ENCODE measurements at regions not wholly inside any gene's neighbourhood (a gene's known extent, or its start where the extent isn't known, plus 50 kb on each side); places are given as distances from the start of the nearest gene placed in this dataset.

- dilution Hi-C loops (cut with HindIII; ENCODE audit: low sequenced_read_pairs, unreplicated experiment) (no loop called here), intact Hi-C loops (cut with micrococcal nuclease) (no loop called here)
- no peak overlapping the region for H4K91ac ChIP-seq (ENCODE audit: insufficient read depth, low read depth, low read length)
These were observed 323.9 kb upstream of the FAM241A start for GRCh38 chr4:111821342-111821741.

More at GRCh38 chr4:111821342-111821741, 323.9 kb upstream of the FAM241A start:
- BruUV-seq (replicated peaks), result no TSS peak
- Histone ChIP-seq H2BK120ac (ENCODE audit: low read depth, low read length) (no peak overlapping the region), H3K56ac (ENCODE audit: extremely low read depth, insufficient read depth, low read length) (no peak overlapping the region), H3K27me3 (ENCODE audit: control insufficient read depth, insufficient read depth, low read length) (no peaks in the 10 kb centered on the region), H3K79me1 (ENCODE audit: low read depth in 1 of 2, low read length in 2 of 2) (no peaks in the 10 kb centered on the region), H2AK5ac (ENCODE audit: low read depth, low read length) (no peak overlapping the region), H3K23ac (ENCODE audit: low read depth, low read length) (no peak overlapping the region), H4K8ac (ENCODE audit: low read depth in 2 of 2, low read length in 2 of 2) (no peak overlapping the region), H3K27ac (ENCODE audit: insufficient read depth, low read length) (no peak overlapping the region), H3K4ac (ENCODE audit: low read depth, low read length) (no peak overlapping the region), H2BK15ac (ENCODE audit: low read depth, low read length) (no peak overlapping the region), H2AFZ (replicated peaks; ENCODE audit: low read length, poor library complexity) (no peak overlapping the region), H2BK20ac (ENCODE audit: low read depth, low read length) (no peak overlapping the region), H3K4me3 (ENCODE audit: insufficient read depth, low read depth, low read length) (no peak overlapping the region), H3K9me3 (ENCODE audit: control insufficient read depth, insufficient read depth, low read length) (no peaks in the 10 kb centered on the region), H3K14ac (replicated peaks; ENCODE audit: low read depth, low read length) (no peak overlapping the region), H3K9ac (ENCODE audit: low read depth, low read length) (no peak overlapping the region), H4K20me1 (ENCODE audit: insufficient read depth, low read length) (no peaks in the 10 kb centered on the region), H2AK9ac (replicated peaks; ENCODE audit: low read depth, low read length, poor library complexity) (no peak overlapping the region), H3K4me2 (ENCODE audit: low read depth, low read length) (no peak overlapping the region), H4K5ac (ENCODE audit: low read depth, low read length) (no peak overlapping the region), H3K4me1 (ENCODE audit: control insufficient read depth, insufficient read depth, low read length) (no peaks in the 10 kb centered on the region), H3K36me3 (ENCODE audit: control insufficient read depth, insufficient read depth, low read length) (no peaks in the 10 kb centered on the region), H2BK5ac (ENCODE audit: low read depth, low read length, poor library complexity, severe bottlenecking) (no peak overlapping the region), H3K9me1 (ENCODE audit: insufficient read depth, low read length) (no peaks in the 10 kb centered on the region), H3K18ac (ENCODE audit: low read depth, low read length) (no peak overlapping the region)
- in situ Hi-C loops (cut with MboI; ENCODE audit: low sequenced_read_pairs), result no loop called here
- no peak for DNase-seq
- TF ChIP-seq MAFK (IDR thresholded peaks at IDR 0.05; ENCODE audit: low read depth, low read length) (no peak), RFX5 (IDR thresholded peaks at IDR 0.05; ENCODE audit: low read depth, low read length) (no peak), NFE2L2 (IDR thresholded peaks at IDR 0.05; ENCODE audit: low read depth, low read length) (no peak), ELK1 (IDR thresholded peaks at IDR 0.05; ENCODE audit: borderline replicate concordance, low read depth, low read length) (no peak), FOS (IDR thresholded peaks at IDR 0.05; ENCODE audit: low read depth, low read length) (no peak), BHLHE40 (IDR thresholded peaks at IDR 0.05; ENCODE audit: low read depth, low read length) (no peak), RCOR1 (IDR thresholded peaks at IDR 0.05; ENCODE audit: insufficient replicate concordance, low read length) (no peak), CTCF (conservative IDR thresholded peaks at IDR 0.05; ENCODE audit: low read depth, low read length) (no peak)
- POLR2A ChIA-PET (ENCODE audit: unreplicated experiment), result no interaction called here
- ATAC-seq (ENCODE audit: low read depth), result no peak
- CTCF ChIA-PET, result interaction anchor here (0.6 kb wide), 1 partner anchor 12 kb away, joined by 3 read pairs; no protein-coding TSS in a partner anchor

Data from IMR-90 (cell line).